Ramos (cell line): ENCODE measurements at regions not wholly inside any gene's neighbourhood (a gene's known extent, or its start where the extent isn't known, plus 50 kb on each side); places are given as distances from the start of the nearest gene placed in this dataset.
"Not testable (repeated sequence)": the region's sequence is repeated elsewhere in the genome, so short reads cannot be mapped to it uniquely, and the experiment has no call there.

Experiments used
- in situ Hi-C: fragments of 300-500 bp; cut with MboI; formaldehyde crosslinking; loops from one replicate; pipeline ENCODE4 v1.14.3; 2022; ENCODE audit warnings: low sequenced_read_pairs; ENCODE audit not compliant: unreplicated experiment

- in situ Hi-C loops: not testable (repeated sequence)
Observed at GRCh38 chr3:137713965-137714364, 50.1 kb upstream of the SOX14 start.
